ENCODE measurements at regions not wholly inside any gene's neighbourhood (a gene's known extent, or its start where the extent isn't known, plus 50 kb on each side); places are given as distances from the start of the nearest gene placed in this dataset.

- TF ChIP-seq POLR2A (IDR thresholded peaks at IDR 0.05; ENCODE audit: borderline replicate concordance, extremely low read depth, insufficient read depth, insufficient read length), result no peak
- TF ChIP-seq ZBTB33 (IDR thresholded peaks at IDR 0.05; ENCODE audit: extremely low read depth, insufficient replicate concordance, low read length), result no peak
Measured at GRCh38 chr2:14700753-14701152, 68.2 kb downstream of the LRATD1 start.
